AG09319 (cell line): ENCODE measurements at regions not wholly inside any gene's neighbourhood (a gene's known extent, or its start where the extent isn't known, plus 50 kb on each side); places are given as distances from the start of the nearest gene placed in this dataset.

ENCODE experiments used
- DNase-seq: peaks from one replicate; pipeline ENCODE4 v3.0.0-alpha.2; 2010; ENCODE audit warnings: low read depth; ENCODE audit errors: extremely low read depth
- TF ChIP-seq, protein P1 (sequence below): IDR thresholded peaks from 2 replicates; pipeline ENCODE4 v1.5.1; 2011; ENCODE audit warnings: low read depth, mild to moderate bottlenecking, inconsistent platforms, low read length, moderate library complexity

DNA sequence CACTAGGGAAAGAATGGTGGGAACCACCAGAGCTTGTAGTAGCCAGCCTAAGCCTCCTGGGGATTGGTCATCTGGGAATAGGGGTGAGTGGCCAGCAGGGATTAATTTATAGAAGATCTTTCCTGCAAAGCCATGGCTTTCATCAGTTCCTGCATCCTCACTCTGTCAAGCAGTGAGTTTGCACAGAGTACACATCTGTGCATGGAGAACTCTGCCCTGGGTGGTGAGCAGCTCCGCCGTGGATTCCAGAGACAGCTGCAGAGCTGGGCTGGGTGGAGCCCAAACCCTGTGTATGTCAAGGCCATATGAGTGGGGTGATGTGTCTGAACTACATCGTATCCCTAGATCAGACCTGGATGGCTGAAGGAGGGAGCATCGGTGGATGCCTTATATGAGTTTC, 182.2 kb downstream of the GLI2 start:
- DNase-seq = no peak

DNA sequence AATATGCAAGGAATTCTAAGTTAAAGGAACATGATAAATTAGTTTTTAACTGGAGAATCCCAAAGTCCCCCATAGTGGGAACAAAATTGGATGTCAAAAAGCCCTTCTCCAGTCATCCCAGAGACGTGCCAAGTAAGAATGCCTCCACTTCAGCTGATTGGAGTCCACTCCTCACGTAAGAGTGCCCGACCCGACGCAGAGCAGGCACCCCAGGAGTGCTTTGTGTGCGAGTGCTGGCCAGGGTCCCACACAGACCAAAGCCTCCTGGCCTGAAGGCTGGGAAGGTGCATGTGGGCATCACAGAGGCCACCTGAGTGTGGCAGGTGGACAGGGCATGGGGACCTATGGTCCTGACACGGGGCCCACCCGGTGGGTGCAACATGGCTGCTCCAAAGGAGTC, 183.5 kb downstream of the GLI2 start:
- no peak for DNase-seq
- TF ChIP-seq, protein P1, sequence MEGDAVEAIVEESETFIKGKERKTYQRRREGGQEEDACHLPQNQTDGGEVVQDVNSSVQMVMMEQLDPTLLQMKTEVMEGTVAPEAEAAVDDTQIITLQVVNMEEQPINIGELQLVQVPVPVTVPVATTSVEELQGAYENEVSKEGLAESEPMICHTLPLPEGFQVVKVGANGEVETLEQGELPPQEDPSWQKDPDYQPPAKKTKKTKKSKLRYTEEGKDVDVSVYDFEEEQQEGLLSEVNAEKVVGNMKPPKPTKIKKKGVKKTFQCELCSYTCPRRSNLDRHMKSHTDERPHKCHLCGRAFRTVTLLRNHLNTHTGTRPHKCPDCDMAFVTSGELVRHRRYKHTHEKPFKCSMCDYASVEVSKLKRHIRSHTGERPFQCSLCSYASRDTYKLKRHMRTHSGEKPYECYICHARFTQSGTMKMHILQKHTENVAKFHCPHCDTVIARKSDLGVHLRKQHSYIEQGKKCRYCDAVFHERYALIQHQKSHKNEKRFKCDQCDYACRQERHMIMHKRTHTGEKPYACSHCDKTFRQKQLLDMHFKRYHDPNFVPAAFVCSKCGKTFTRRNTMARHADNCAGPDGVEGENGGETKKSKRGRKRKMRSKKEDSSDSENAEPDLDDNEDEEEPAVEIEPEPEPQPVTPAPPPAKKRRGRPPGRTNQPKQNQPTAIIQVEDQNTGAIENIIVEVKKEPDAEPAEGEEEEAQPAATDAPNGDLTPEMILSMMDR = no peak

More for the DNA sequence above, 182.2 kb downstream of the GLI2 start:
- TF ChIP-seq, protein P1 = no peak

DNA sequence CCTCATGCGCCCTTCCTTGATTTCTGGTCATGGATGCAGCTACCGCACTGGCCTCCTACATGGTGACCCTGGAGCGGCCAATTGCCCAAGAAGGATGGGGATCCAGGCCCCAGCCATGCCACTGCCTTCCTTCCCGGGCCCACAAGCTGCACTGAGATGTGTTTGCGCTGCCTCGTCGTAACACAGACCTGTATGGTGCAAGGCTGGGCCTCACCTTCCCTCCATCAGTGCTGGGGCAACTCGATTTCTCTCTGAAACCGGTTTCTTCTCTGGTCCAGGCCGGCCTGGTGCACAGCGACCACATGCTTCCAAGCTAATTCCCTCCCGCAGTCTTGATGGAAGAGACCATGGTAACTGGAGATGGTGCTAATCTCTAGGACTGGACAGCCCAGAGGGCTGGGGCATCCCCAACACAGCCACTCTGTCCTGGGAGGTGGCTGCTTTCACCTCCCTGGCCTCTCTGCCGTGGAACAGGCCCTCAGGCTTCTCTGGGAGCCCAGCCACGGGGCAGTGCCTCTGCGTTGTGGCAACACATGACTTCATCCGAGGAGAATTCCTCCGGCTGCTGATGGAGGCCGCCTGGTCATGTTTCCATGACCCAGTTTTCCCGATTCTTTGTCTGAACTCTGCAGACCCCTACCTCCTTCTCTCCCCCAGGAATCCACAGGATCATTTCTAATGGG, 184.2 kb downstream of the GLI2 start:
- no peak for DNase-seq
- TF ChIP-seq, protein P1 = no peak

DNA sequence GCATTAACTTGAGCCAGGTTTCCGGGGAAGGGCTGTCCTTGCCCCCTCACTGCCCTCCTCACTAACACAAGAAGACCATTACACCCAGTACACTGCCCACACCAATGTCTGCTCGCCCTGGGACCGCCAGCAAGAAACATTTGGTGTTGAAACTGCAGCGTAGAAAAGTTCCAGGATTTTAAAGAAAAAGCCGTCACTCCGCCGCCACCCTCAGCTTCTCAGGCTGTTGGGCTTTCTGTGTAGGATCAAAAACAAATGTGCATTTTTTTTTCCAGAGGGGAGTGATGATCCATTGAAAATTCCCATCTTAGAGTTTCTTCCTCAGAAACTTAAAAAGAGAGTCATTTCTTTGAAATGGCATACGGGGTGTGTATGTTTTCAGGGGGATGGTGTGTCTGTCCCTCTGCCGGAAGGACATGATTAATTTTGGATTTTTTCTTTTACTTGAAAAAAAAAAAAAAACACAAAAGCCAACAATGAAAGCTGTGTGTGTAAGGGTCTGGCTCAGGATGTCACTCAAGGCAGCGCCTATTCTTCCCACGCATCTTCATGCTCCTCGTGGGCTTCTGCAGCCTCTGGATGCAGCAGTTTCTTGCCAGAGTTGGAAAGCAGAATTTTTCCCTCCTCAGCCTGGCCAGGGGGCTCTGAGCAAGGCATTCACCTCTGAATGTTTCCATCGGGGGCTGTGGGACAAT, 184.9 kb downstream of the GLI2 start:
- TF ChIP-seq, protein P1 = no peak
- DNase-seq = no peak

DNA sequence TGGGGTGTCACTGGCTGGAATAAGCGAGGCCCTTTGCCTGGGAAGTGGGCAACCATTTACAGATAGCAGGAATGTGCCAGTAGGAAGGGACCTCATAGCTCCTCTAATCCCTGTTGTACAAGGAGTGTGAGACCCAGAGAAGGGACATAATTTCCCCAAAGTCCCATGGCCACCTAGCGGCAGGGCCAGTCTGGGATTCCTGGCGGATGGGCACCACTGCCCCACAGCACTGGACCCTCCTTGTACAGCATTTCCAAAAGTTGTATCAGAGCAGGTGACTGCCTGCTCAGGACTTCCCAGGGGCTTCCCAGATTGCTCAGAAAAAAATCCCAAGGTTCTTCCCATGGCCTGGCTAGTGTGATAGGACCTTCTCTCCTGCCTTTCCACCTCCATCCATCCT, 185.8 kb downstream of the GLI2 start:
- DNase-seq = no peak
- TF ChIP-seq, protein P1 = no peak

DNA sequence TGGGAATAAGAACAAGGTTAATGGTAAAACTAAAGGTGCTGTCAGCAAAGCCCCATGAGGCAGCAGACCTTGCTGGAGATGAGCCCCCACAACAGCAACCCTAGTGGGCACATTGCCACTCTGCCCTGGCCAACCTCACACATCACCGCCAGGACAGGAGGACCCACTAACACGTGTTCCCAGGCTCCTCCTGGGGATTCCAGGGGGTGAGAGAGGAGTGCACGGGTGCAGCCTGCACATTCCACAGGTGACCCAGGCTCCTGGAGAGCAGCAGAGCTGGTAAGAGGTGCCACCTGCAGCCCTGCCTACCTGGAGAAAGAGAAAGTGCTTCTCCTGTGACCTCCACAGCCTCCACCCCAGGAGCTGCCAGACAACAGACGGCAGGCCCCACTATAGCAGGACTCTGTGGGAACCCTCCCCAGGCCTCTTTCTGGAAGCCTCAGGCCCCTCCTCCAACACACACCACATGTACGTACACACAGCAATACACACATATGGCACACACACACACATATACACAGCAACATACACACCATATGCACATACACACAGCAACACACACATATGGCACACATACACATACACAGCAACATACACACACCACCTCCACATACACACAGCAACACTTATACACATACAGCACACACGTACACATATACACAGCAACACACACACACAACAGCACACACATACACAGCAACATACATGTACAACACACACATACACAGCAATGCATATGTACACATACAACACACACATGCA, 187.1 kb downstream of the GLI2 start:
- no peak for DNase-seq
- TF ChIP-seq, protein P1 = no peak

DNA sequence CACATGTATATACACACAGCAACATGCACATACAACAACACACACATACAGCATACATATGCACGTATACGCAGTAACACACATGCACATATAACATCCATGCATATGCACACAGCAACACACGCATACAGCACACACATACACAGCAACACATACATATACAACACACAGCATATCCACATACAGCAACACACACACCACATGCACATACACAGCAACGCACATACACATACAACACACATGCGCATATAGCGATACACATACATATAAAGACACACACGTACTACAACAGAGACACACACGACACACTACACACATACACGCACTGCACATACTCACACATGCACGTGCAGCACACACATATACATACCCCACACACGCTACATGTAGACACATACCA, 187.8 kb downstream of the GLI2 start:
- TF ChIP-seq, protein P1 = no peak
- DNase-seq = no peak
